ENCODE measurements at regions not wholly inside any gene's neighbourhood (a gene's known extent, or its start where the extent isn't known, plus 50 kb on each side); places are given as distances from the start of the nearest gene placed in this dataset.

- TF ChIP-seq GABPA (IDR thresholded peaks at IDR 0.05; ENCODE audit: low read depth) = no peak
- TF ChIP-seq REST (IDR thresholded peaks at IDR 0.05; ENCODE audit: insufficient replicate concordance, low read depth) = no peak
- no peak for TF ChIP-seq POLR2AphosphoS5 (IDR thresholded peaks at IDR 0.05; ENCODE audit: low read depth)
- TF ChIP-seq, protein P1, sequence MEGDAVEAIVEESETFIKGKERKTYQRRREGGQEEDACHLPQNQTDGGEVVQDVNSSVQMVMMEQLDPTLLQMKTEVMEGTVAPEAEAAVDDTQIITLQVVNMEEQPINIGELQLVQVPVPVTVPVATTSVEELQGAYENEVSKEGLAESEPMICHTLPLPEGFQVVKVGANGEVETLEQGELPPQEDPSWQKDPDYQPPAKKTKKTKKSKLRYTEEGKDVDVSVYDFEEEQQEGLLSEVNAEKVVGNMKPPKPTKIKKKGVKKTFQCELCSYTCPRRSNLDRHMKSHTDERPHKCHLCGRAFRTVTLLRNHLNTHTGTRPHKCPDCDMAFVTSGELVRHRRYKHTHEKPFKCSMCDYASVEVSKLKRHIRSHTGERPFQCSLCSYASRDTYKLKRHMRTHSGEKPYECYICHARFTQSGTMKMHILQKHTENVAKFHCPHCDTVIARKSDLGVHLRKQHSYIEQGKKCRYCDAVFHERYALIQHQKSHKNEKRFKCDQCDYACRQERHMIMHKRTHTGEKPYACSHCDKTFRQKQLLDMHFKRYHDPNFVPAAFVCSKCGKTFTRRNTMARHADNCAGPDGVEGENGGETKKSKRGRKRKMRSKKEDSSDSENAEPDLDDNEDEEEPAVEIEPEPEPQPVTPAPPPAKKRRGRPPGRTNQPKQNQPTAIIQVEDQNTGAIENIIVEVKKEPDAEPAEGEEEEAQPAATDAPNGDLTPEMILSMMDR (IDR thresholded peaks at IDR 0.05; ENCODE audit: insufficient read depth, low read length) = no peak
- TF ChIP-seq SPI1 (IDR thresholded peaks at IDR 0.05; ENCODE audit: borderline replicate concordance, low read depth) = no peak
- DNase-seq (ENCODE audit: low read depth in 1 of 2, low spot score in 1 of 2) = no peak
- Histone ChIP-seq H3K27ac (replicated peaks) (no peak overlapping the region), H3K27me3 (ENCODE audit: insufficient read depth, poor library complexity, severe bottlenecking) (no peaks in the 10 kb centered on the region), H3K4me3 (replicated peaks; ENCODE audit: insufficient read depth, low read length) (no peak overlapping the region)
Measured at GRCh38 chr12:126144603-126145002, 1079.4 kb downstream of the AACS start.

- TF ChIP-seq, protein P1 (IDR thresholded peaks at IDR 0.05; ENCODE audit: insufficient read depth, low read length) = no peak
- no peak for TF ChIP-seq SPI1 (IDR thresholded peaks at IDR 0.05; ENCODE audit: borderline replicate concordance, low read depth)
- TF ChIP-seq REST (IDR thresholded peaks at IDR 0.05; ENCODE audit: insufficient replicate concordance, low read depth) = no peak
- no peak for TF ChIP-seq GABPA (IDR thresholded peaks at IDR 0.05; ENCODE audit: low read depth)
- no peak for TF ChIP-seq POLR2AphosphoS5 (IDR thresholded peaks at IDR 0.05; ENCODE audit: low read depth)
- Histone ChIP-seq H3K27me3 (ENCODE audit: insufficient read depth, poor library complexity, severe bottlenecking) (no peaks in the 10 kb centered on the region), H3K27ac (replicated peaks) (no peak overlapping the region), H3K4me3 (replicated peaks; ENCODE audit: insufficient read depth, low read length) (no peak overlapping the region)
- DNase-seq (ENCODE audit: low read depth in 1 of 2, low spot score in 1 of 2) = no peak
Measured at GRCh38 chr12:126147321-126147720, 1082.1 kb downstream of the AACS start.

- DNase-seq (ENCODE audit: low read depth in 1 of 2, low spot score in 1 of 2) = no peak
- TF ChIP-seq GABPA (IDR thresholded peaks at IDR 0.05; ENCODE audit: low read depth) = no peak
- no peak overlapping the region for H3K4me3 ChIP-seq (replicated peaks; ENCODE audit: insufficient read depth, low read length)
Measured at GRCh38 chr12:126156806-126157574, 1091.8 kb downstream of the AACS start.

GRCh38 chr12:126157575-126157966 lies 1092.3 kb downstream of the AACS start:
- TF ChIP-seq GABPA (IDR thresholded peaks at IDR 0.05; ENCODE audit: low read depth) (no peak), REST (IDR thresholded peaks at IDR 0.05; ENCODE audit: insufficient replicate concordance, low read depth) (no peak), POLR2AphosphoS5 (IDR thresholded peaks at IDR 0.05; ENCODE audit: low read depth) (no peak), SPI1 (IDR thresholded peaks at IDR 0.05; ENCODE audit: borderline replicate concordance, low read depth) (no peak)
- TF ChIP-seq, protein P1 (IDR thresholded peaks at IDR 0.05; ENCODE audit: insufficient read depth, low read length) = no peak
- DNase-seq (ENCODE audit: low read depth in 1 of 2, low spot score in 1 of 2) = no peak
- no peak overlapping the region for H3K27ac ChIP-seq (replicated peaks)
- H3K27me3 ChIP-seq (ENCODE audit: insufficient read depth, poor library complexity, severe bottlenecking) = no peaks in the 10 kb centered on the region
- no peak overlapping the region for H3K4me3 ChIP-seq (replicated peaks; ENCODE audit: insufficient read depth, low read length)

More at GRCh38 chr12:126156806-126157574, 1091.8 kb downstream of the AACS start:
- Histone ChIP-seq H3K27me3 (ENCODE audit: insufficient read depth, poor library complexity, severe bottlenecking) (no peaks in the 10 kb centered on the region), H3K27ac (replicated peaks) (no peak overlapping the region)

Data from HL-60 (cell line).